ENCODE measurements at regions not wholly inside any gene's neighbourhood (a gene's known extent, or its start where the extent isn't known, plus 50 kb on each side); places are given as distances from the start of the nearest gene placed in this dataset.

DNA sequence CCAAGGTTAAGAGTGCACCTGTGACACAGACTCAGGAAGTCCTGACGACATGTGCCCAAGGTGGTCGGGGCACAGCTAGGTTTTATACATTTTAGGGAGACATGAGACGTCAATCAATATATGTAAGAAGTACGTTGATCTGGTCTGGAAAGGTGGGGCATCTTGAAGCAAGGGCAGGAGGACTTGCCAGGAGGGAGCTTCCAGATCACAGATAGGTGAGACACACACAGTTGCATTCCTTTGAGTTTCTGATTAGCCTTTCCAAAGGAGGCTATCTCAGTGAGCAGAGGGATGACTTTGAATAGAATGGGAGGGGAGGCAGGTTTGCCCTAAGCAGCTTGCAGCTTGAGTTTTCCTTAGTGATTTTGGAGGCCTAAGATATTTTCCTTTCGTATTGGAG lies 257.4 kb downstream of the CGGBP1 start:
- no peak for DNase-seq (ENCODE audit: extremely low spot score)
- no peak overlapping the region for H3K27ac ChIP-seq (replicated peaks in 1 of 4)
- no peaks in the 10 kb centered on the region for H3K9me3 ChIP-seq
- no peaks in the 10 kb centered on the region for H3K4me1 ChIP-seq
- H3K36me3 ChIP-seq, result no peaks in the 10 kb centered on the region
- H3K4me3 ChIP-seq, result no peak overlapping the region
- WGBS, result 55% methylated on average over 5 of the region's 5 CpGs
- TF ChIP-seq POLR2AphosphoS5 (IDR thresholded peaks at IDR 0.05) (no peak), POLR2A (IDR thresholded peaks at IDR 0.05; ENCODE audit: low read depth) (no peak), EP300 (IDR thresholded peaks at IDR 0.05) (no peak)
- TF ChIP-seq, protein P1, sequence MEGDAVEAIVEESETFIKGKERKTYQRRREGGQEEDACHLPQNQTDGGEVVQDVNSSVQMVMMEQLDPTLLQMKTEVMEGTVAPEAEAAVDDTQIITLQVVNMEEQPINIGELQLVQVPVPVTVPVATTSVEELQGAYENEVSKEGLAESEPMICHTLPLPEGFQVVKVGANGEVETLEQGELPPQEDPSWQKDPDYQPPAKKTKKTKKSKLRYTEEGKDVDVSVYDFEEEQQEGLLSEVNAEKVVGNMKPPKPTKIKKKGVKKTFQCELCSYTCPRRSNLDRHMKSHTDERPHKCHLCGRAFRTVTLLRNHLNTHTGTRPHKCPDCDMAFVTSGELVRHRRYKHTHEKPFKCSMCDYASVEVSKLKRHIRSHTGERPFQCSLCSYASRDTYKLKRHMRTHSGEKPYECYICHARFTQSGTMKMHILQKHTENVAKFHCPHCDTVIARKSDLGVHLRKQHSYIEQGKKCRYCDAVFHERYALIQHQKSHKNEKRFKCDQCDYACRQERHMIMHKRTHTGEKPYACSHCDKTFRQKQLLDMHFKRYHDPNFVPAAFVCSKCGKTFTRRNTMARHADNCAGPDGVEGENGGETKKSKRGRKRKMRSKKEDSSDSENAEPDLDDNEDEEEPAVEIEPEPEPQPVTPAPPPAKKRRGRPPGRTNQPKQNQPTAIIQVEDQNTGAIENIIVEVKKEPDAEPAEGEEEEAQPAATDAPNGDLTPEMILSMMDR (IDR thresholded peaks at IDR 0.05), result no peak
- H3K27me3 ChIP-seq, result no peaks in the 10 kb centered on the region
- intact Hi-C loops (cut with DNase I), result no loop called here

DNA sequence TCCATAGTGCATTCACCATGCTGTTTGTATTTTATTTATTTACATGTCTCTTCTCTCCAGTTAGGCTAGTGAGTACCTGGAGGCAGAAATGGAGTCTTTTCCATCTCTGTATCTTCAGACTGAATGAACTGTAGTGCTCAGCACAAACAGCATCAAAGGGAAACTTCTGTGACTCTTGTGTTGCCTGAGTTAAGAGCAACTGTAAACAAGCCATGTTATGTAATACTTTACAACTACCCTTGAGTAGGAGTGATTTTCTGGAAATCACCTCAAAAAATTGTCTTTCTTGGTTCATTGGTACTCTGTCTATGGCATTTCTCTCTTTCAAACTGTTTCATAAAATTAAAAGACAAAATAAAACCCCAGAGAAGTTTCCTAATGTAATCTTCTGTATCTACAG lies 258.3 kb downstream of the CGGBP1 start:
- no peak for TF ChIP-seq POLR2A (IDR thresholded peaks at IDR 0.05; ENCODE audit: low read depth)
- no peak for TF ChIP-seq POLR2AphosphoS5 (IDR thresholded peaks at IDR 0.05)
- TF ChIP-seq EP300 (IDR thresholded peaks at IDR 0.05), result no peak
- TF ChIP-seq, protein P1 (IDR thresholded peaks at IDR 0.05), result no peak
- H3K27me3 ChIP-seq, result no peaks in the 10 kb centered on the region
- intact Hi-C loops (cut with DNase I), result no loop called here
- no peaks in the 10 kb centered on the region for H3K4me1 ChIP-seq
- no peak for DNase-seq (ENCODE audit: extremely low spot score)
- H3K4me3 ChIP-seq, result no peak overlapping the region
- no peaks in the 10 kb centered on the region for H3K36me3 ChIP-seq
- H3K9me3 ChIP-seq, result no peaks in the 10 kb centered on the region
- H3K27ac ChIP-seq (replicated peaks in 1 of 4), result no peak overlapping the region

DNA sequence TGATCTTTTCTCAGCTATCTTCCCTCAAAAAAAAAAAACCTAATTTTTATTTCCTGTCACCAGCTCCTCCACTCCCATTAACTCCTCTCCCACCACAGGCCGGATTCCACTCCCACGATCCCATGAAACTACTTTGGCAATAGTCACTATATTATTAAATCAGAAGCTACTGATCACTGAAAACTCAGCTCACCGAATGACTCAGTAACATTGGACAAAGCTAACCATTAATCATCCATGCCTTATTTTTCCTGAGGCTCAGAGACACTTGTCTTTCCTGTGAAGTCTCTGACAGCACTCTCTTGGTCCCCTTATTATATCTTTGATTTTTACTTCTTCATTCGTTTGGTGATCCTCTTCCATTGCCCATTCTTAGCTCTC lies 260.2 kb downstream of the CGGBP1 start:
- TF ChIP-seq POLR2AphosphoS5 (IDR thresholded peaks at IDR 0.05) (no peak), POLR2A (IDR thresholded peaks at IDR 0.05; ENCODE audit: low read depth) (no peak), EP300 (IDR thresholded peaks at IDR 0.05) (no peak)
- TF ChIP-seq, protein P1 (IDR thresholded peaks at IDR 0.05), result no peak

DNA sequence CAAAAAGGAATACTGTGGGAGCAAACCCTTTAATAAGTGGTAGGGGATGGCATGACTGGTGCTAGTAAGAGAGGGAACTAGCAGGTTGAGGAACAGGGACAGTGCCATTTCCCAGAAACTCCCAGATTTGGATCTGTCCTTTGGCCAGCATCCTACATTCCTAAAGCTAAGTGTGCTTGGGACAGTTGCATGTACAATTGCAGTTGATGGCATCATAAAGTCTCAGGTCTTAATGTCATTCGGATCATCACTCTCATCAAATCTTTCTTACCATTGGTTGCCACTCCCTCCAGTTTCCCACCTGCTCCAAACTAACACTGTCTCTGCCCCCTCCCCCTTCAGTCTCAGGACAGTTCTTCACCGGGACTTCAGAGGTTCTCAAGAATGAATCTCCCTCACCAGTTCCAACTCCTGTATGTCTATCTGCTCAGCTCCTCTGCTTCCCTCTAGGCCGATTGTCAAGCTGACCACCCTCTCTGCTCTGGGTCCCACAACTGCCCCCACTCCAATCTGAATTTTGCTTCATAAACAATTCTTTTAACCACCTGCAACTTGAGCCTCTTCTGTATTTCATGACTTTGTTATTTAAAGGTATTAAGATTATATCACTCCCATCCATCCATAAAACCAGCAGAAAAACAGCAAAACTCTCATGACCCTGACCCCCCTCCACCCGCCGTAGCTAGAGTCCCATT lies 260.8 kb downstream of the CGGBP1 start:
- WGBS, result 80% methylated on average over 5 of the region's 5 CpGs
- intact Hi-C loops (cut with DNase I), result no loop called here
- H3K27ac ChIP-seq (replicated peaks in 1 of 4), result no peak overlapping the region

More for the DNA sequence above, 260.2 kb downstream of the CGGBP1 start:
- H3K27me3 ChIP-seq, result peaks cover 0 to 9% (median under 1%) of the 10 kb centered on the region in 4 donors
- no peak for DNase-seq (ENCODE audit: extremely low spot score)
- H3K27ac ChIP-seq (replicated peaks in 1 of 4), result no peak overlapping the region
- WGBS, result 76% methylated on average over 4 of the region's 4 CpGs
- H3K4me1 ChIP-seq, result no peaks in the 10 kb centered on the region
- H3K36me3 ChIP-seq, result no peaks in the 10 kb centered on the region
- no peaks in the 10 kb centered on the region for H3K9me3 ChIP-seq
- intact Hi-C loops (cut with DNase I), result no loop called here
- H3K4me3 ChIP-seq, result no peak overlapping the region

More for the DNA sequence above, 260.8 kb downstream of the CGGBP1 start:
- no peak overlapping the region for H3K4me3 ChIP-seq
- H3K4me1 ChIP-seq, result peaks cover 0 to 5% (median 5%) of the 10 kb centered on the region in 4 donors
- DNase-seq (ENCODE audit: extremely low spot score), result no peak
- H3K27me3 ChIP-seq, result peaks cover 0 to 15% (median 4%) of the 10 kb centered on the region in 4 donors
- no peaks in the 10 kb centered on the region for H3K9me3 ChIP-seq
- TF ChIP-seq, protein P1 (IDR thresholded peaks at IDR 0.05), result no peak
- TF ChIP-seq EP300 (IDR thresholded peaks at IDR 0.05) (no peak), POLR2AphosphoS5 (IDR thresholded peaks at IDR 0.05) (no peak), POLR2A (IDR thresholded peaks at IDR 0.05; ENCODE audit: low read depth) (no peak)
- H3K36me3 ChIP-seq, result no peaks in the 10 kb centered on the region
